BJ (cell line): ENCODE measurements at regions not wholly inside any gene's neighbourhood (a gene's known extent, or its start where the extent isn't known, plus 50 kb on each side); places are given as distances from the start of the nearest gene placed in this dataset.

Experiments
- CTCF ChIA-PET: fragments of 350-600 bp; formaldehyde crosslinking; extraction: SDS; loops from one replicate; lab custom pipeline; 2021; ENCODE audit warnings: antibody characterized with exemption, inconsistent platforms; lab: Yijun Ruan, JAX
- POLR2A ChIA-PET: fragments of 300-600 bp; sonication (Branson Sonifier 250); formaldehyde crosslinking; extraction: SDS; loops from one replicate; lab custom pipeline; 2021; ENCODE audit warnings: antibody characterized with exemption; lab: Charles Lee
- DNase-seq: peaks from one replicate; pipeline ENCODE4 v3.0.0-alpha.2; 2011; ENCODE audit warnings: low read depth
- H3K27me3 ChIP-seq: 2 replicates; pipeline ENCODE4 v1.6.0; 2011; ENCODE audit warnings: low read length; ENCODE audit not compliant: control insufficient read depth, insufficient read depth
- H3K36me3 ChIP-seq: 2 replicates; pipeline ENCODE4 v1.5.1; 2011; ENCODE audit warnings: low read length; ENCODE audit not compliant: control insufficient read depth, insufficient read depth
- H3K4me3 ChIP-seq: 2 replicates; pipeline ENCODE4 v1.5.1; 2011; ENCODE audit warnings: low read depth, mild to moderate bottlenecking, control low read depth, low read length
- TF ChIP-seq, protein P1 (sequence below): IDR thresholded peaks from 2 replicates; pipeline ENCODE4 v1.5.1; 2011; ENCODE audit warnings: low read depth, mild to moderate bottlenecking, control low read depth, inconsistent platforms, low read length, moderate library complexity; ENCODE audit not compliant: insufficient read depth

GRCh38 chr1:58911841-58912499, 128.1 kb upstream of the JUN start:
- Histone ChIP-seq H3K27me3 (no peaks in the 10 kb centered on the region), H3K36me3 (no peaks in the 10 kb centered on the region), H3K4me3 (no peak overlapping the region)
- DNase-seq = no peak
- TF ChIP-seq, protein P1, sequence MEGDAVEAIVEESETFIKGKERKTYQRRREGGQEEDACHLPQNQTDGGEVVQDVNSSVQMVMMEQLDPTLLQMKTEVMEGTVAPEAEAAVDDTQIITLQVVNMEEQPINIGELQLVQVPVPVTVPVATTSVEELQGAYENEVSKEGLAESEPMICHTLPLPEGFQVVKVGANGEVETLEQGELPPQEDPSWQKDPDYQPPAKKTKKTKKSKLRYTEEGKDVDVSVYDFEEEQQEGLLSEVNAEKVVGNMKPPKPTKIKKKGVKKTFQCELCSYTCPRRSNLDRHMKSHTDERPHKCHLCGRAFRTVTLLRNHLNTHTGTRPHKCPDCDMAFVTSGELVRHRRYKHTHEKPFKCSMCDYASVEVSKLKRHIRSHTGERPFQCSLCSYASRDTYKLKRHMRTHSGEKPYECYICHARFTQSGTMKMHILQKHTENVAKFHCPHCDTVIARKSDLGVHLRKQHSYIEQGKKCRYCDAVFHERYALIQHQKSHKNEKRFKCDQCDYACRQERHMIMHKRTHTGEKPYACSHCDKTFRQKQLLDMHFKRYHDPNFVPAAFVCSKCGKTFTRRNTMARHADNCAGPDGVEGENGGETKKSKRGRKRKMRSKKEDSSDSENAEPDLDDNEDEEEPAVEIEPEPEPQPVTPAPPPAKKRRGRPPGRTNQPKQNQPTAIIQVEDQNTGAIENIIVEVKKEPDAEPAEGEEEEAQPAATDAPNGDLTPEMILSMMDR = no peak
- ChIA-PET POLR2A (no interaction called here), CTCF (no interaction called here)

DNA sequence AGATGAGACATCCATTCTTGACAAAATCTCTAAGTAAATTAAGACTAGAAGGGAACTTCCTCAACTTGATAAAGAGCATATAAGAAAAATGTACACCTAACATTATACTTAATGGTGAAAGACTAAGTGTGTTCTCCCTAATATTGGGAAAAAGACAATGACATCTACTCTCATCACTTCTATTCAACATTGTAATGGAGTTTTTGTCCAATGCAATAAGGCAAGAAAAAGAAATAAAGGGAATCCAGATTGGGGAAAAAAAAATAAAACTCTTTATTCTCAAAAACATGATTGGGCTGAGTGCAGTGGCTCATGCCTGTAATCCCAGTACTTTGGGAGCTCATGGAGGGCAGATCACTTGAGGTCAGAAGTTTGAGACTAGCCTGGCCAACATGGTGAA, 131.1 kb upstream of the JUN start:
- TF ChIP-seq, protein P1 = no peak
- no peak for DNase-seq
- Histone ChIP-seq H3K27me3 (no peaks in the 10 kb centered on the region), H3K36me3 (no peaks in the 10 kb centered on the region), H3K4me3 (no peak overlapping the region)
- CTCF ChIA-PET = no interaction called here
- POLR2A ChIA-PET = no interaction called here

DNA sequence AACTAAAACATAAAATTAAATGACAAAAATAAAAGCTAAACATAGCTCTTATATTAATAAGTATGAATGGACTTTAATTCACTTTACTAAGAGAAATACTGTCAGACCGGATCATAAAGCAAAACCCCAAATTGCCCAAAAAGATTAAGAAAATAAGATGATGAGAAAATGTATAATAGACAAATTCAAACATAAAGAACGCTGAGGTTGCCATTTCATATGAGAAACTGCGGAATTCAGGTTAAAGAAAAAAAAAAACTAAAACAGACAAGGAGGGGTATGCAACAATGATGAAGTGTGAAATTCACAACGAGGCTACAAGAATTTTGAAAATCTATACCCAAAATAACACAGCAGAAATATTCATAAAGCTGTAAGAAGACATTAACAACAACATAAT, 133.6 kb upstream of the JUN start:
- DNase-seq = no peak
- ChIA-PET POLR2A (no interaction called here), CTCF (interaction anchor here (0.6 kb wide), 1 partner anchor 124 kb away, joined by 3 read pairs; no protein-coding TSS in a partner anchor)
- Histone ChIP-seq H3K36me3 (no peaks in the 10 kb centered on the region), H3K4me3 (no peak overlapping the region), H3K27me3 (no peaks in the 10 kb centered on the region)
- TF ChIP-seq, protein P1 = no peak

DNA sequence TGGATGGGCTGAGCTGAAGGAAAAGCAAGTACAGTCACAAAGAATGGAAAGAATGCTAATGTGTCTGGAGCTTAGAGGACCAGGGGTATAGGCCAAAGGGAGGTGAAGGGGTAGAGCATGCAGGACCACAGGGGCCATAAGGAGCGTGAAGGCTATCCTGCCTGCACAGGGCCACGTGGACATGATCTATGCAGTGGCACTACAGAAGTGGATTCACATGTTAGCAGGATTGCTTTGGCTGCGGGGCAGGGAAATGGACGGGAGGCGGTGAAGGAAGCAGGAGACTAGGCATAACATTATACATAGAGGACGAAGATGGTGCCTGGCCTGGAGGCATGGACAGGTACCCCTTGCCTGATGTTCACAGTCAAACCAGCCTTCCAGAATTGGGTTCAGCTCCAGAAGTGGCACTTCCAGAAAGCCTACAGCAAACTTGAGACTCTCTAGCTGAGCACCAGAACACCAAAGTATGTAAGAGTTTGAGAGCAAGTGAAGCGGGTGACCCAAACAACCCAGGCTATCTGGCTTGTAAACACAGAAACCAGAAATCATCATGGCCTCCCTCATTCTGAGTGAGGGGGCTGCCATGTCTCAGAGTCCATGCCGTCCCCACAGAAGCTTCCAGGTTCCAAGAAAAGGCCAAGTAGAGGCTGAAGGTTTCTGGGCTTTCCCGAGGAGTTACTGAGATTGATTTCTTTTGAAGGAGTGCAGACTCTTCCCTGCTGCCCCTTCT, 135.5 kb upstream of the JUN start:
- H3K27me3 ChIP-seq = no peaks in the 10 kb centered on the region
- CTCF ChIA-PET = interaction anchor here (0.6 to 1.9 kb wide), 2 partner anchors 9 to 865 kb away, joined by 3 to 5 read pairs; no protein-coding TSS in a partner anchor
- no peak for DNase-seq
- TF ChIP-seq, protein P1 = no peak
- H3K4me3 ChIP-seq = no peak overlapping the region
- POLR2A ChIA-PET = interaction anchor here (0.6 kb wide), 1 partner anchor 94 kb away, joined by 3 read pairs; no protein-coding TSS in a partner anchor
- H3K36me3 ChIP-seq = no peaks in the 10 kb centered on the region

DNA sequence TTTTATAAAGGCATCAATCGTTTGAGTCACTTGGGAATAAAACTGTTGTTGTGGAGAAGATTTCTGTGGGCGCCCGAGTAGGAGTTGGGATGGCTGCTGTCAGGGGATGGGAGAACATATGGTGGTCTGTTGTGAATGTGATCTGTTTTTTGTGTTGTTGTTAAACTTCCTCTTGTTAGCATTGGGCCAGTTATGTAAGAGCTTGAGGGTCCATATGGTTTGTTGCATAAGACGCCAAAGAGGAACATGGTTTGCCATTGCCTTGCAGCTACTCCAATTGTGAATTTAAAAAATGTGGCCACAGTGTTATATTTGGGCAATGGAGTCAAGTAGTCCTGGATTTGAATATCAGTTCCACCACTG, 136.1 kb upstream of the JUN start:
- H3K4me3 ChIP-seq = no peak overlapping the region
- TF ChIP-seq, protein P1 = no peak
- no peak for DNase-seq
- H3K27me3 ChIP-seq = no peaks in the 10 kb centered on the region
- ChIA-PET CTCF (interaction anchor here (1.9 kb wide), 1 partner anchor 8 kb away, joined by 5 read pairs; no protein-coding TSS in a partner anchor), POLR2A (no interaction called here)
- no peaks in the 10 kb centered on the region for H3K36me3 ChIP-seq
